Stimulated activated naive CD4-positive, alpha-beta T cell treated with Interleukin-2 at 50 U/mL for 16 hours (primary cell): ENCODE measurements at regions not wholly inside any gene's neighbourhood (a gene's known extent, or its start where the extent isn't known, plus 50 kb on each side); places are given as distances from the start of the nearest gene placed in this dataset.

ENCODE experiments used
- DNase-seq: peaks from one replicate; lab custom pipeline; 2025; lab: John Stamatoyannopoulos, UW

DNA sequence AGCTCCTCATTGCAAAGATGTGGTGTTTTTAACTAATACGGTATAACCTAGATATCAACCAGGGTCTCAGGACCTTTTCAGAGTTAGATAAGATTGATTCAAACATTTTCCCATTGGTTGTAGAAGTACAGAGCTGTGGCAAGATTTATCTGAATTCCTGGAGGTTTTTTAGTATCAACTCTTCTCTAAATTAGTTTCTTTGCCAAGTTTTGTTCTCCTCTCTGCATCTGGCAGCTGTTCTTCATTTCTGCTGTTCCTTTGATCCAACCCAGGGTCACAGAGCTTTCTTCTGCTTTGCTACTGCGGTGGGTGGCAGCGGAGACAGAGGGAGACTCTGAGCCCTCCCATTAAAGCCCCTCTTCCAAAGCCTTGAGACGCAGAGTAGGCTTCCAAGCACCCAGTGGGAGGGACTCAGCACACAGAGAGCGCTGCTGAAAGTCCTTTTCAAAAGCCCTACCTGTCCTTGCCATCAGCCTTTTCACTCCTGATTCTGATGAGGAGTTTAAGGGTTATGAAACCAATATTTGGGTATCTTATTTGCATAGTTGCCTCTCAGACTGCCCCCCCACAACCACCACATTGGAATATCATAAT, 146.3 kb upstream of the EEPD1 start:
- DNase-seq, result no peak

DNA sequence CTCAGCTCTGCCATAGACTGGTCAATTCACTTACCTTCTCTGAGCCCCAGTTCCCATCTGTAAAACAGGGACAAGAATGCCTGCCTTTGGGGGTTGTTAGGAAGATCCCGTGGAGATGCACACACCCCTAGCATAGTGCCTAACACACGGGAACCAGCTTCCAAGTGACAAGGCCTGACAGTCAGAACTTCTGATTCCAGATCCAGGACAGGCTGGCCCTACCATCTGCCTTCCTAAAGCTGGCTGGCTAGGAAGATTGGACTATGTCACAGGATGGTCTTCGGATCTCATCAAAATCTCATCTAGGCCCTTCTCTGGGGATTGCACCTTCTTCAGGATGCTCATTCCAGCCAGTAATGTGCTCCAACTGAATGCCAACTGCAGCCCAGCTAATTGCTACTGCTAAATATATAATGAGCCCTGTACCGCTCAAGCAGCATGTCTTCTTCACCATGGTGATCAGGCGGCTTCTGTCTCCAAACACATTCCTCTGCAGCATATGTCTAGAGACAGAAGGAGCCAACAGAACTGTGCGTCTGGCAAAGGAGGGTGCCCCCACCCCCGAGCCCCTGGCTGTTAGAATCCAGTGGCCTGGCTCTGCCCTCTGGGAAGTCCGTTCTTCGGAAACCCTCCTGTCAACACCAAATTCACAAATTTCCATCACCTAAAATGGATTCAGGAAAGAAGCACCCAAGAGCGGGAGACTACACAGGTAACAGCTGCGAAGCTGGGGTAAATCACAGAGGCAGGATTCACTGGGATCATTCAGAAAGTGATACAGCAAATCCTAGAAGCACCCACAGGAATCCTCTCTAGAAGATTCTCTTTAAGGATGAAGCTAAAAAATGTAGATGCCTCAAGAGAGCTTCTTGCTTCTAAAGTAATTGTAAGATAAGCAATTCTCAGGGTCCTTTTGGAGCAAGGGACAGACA, 142.1 kb upstream of the EEPD1 start:
- no peak for DNase-seq

DNA sequence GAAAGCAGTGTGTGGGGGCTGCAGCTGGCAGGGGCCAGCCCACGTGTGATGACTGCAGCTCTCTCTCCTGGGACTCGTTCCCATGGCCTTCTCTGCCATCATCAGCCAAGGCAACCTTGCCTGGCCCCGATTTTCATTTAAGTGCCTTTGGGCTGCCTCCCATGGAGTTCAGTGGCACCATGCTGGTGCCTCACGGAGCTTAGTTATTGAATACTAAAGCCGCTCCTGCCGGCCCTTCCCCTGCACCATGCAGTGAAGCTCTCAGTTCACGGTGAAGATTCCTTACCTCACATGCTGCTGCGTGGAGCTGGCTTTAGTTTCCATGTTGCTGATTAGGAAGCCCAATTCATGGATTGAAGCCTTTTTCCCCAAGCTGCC, 141.5 kb upstream of the EEPD1 start:
- DNase-seq, result no peak

- no peak for DNase-seq
Measured at GRCh38 chr7:36013246-36014014, 139.6 kb upstream of the EEPD1 start.

GRCh38 chr7:36014961-36015360, 138.1 kb upstream of the EEPD1 start:
- DNase-seq, result no peak

DNA sequence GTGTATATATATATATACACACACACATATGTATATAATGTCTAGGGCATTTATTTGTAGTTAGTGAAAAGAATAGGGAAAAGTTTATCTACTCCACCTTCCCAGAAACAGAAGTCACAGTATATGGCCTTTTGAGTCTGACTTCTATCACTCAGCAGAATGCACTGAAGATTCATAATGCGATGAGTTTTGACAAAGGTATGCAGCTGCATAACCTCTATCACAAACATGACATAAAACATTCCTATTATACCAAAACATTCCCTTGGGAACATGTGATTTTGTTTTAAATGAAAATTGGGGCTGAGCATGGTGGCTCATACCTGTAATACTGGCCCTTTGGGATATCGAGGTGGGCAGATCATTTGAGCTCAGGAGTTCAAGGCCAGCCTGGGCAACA, 137.3 kb upstream of the EEPD1 start:
- DNase-seq, result no peak

- DNase-seq, result no peak
Measured at GRCh38 chr7:36016648-36017047, 136.4 kb upstream of the EEPD1 start.

- DNase-seq, result no peak
Measured at GRCh38 chr7:36017111-36017510, 135.9 kb upstream of the EEPD1 start.

- DNase-seq, result no peak
Measured at GRCh38 chr7:36018816-36019484, 134.1 kb upstream of the EEPD1 start.

DNA sequence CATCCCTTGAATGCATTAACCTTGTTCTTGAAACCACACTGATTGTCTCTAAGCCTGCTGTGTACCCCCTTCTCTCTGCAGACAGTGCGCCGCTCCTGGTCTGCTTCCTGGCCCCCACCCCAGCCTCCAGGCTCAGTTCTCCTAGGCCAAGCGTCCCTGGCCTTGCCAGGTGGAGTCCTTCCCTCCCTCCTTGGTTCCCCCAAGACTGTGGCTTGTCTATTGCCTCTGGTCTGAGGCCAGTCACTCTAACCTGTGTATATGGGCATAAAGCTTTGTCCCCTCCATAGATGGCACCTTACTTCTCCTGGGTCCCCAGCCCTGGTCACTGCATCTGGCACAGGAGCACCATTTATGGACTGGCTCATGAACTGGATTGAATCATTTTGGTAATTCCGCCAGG, 133.5 kb upstream of the EEPD1 start:
- DNase-seq, result no peak

DNA sequence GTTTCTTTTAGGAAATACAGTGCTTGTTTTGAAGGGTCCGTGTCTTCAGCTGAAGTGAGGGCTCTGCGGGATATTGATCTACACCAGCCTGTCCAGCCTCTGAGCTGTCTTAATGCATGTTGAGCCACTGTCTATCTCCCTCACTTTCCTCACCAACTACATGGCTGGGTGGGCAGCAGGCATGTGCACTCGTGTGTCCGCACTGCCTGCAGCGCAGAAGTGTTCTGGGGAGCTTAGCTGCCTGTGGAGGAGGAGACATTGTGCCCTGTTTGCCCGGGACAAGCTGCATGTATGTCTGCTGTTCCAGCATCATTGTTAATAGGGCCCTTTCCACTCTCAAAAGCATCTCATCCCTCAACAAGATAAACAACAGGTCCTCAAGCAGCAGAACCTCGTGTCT, 133.1 kb upstream of the EEPD1 start:
- no peak for DNase-seq

- no peak for DNase-seq
Measured at GRCh38 chr7:36021367-36021766, 131.7 kb upstream of the EEPD1 start.

DNA sequence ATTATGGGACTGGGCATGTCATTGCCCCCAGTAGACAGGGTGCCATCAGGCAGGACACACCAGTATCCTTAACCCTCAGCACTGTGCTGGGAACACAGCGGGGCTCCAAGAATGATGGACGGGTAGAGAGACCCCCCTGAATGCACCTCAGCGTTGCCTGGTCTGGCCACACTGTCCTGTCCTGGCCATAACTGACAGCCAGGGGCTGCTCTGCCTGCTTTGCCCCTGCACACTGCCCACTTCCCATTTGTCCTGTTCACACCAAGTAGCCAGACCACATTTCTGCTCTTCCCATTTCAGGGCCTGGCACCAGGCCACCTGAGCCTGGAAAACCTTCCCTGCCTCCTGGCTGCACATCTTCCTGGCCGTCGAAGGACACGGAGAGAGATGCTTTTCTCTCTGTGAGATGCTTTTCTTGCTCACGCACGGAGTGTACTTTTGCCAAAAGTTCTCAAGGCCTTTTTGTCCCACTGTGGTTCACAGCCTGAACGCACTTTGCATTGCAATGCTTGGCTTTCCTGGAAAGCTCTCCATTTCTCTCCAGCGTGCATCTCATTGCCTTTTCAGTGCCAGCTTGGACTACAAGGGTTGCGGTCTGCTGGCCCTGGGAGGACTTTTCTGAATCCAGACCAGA, 131.0 kb upstream of the EEPD1 start:
- no peak for DNase-seq

DNA sequence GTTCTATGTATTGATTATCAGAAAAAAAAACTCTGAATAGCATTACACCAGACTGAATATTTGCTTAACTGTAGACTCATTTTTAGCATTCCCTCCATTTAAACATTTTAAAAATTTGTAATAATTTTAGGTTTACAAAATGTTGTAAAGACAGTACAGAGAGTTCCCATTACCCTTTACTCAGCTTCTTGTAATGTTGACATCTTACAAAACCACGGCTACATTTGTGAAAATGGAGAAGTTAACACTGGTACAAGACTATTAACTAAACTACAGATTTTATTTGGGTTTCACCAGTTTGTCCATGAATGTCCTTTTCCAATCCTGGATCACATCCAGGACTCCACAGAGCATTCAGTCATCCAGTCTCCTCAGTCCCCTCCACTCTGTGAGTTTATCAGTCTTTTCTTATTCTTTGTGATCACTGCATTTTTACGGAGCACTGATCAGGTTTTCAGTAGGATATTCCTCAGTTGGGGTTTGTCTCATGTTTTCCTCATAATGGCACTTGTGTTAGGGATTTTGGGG, 130.0 kb upstream of the EEPD1 start:
- no peak for DNase-seq

DNA sequence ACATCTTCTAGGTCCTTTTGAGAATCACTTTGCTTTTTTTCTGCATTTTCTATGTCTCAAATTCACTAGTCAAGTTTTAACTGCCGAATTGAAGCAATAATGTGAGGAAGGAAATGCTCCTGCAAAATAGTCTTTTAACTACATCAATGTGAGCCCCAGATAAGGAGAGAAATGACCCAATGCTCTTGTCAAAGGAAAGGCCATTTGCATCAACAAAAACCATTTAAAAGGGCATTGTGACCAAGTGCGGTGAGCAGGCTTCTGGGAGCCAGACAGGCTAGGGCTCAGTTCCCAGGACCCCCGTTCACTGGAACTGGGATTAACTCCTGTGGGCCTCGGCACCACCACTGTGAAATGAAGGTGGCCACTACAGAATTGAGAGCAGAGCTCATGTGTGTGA, 127.9 kb upstream of the EEPD1 start:
- no peak for DNase-seq

- DNase-seq, result no peak
Measured at GRCh38 chr7:36029311-36029710, 123.7 kb upstream of the EEPD1 start.

GRCh38 chr7:36029853-36030515, 123.1 kb upstream of the EEPD1 start:
- no peak for DNase-seq

- DNase-seq, result no peak
Measured at GRCh38 chr7:36032361-36032818, 120.7 kb upstream of the EEPD1 start.

GRCh38 chr7:36034020-36034419, 119.0 kb upstream of the EEPD1 start:
- DNase-seq, result no peak

- DNase-seq, result no peak
Measured at GRCh38 chr7:36035186-36035585, 117.9 kb upstream of the EEPD1 start.

- DNase-seq, result no peak
Measured at GRCh38 chr7:36036590-36036989, 116.5 kb upstream of the EEPD1 start.
